Hepatocyte (in vitro differentiated cells): ENCODE measurements at regions not wholly inside any gene's neighbourhood (a gene's known extent, or its start where the extent isn't known, plus 50 kb on each side); places are given as distances from the start of the nearest gene placed in this dataset.
A peak's percentile ranks its signal among the peaks of the same experiment; 100 is the strongest.

ENCODE experiments used
- DNase-seq: peaks from one replicate; pipeline ENCODE4 v3.0.0-alpha.2; 2016; ENCODE audit warnings: low spot score
- H2AFZ ChIP-seq: fragments of 200-600 bp; sonication (generic); 2 replicates; pipeline ENCODE4 v1.6.0; 2016; ENCODE audit warnings: antibody characterized with exemption, mild to moderate bottlenecking
- H3K27ac ChIP-seq: fragments of 200-600 bp; sonication (generic); 2 replicates; pipeline ENCODE4 v1.5.1; 2016; ENCODE audit warnings: mild to moderate bottlenecking
- H3K27me3 ChIP-seq: fragments of 200-600 bp; sonication (generic); 2 replicates; pipeline ENCODE4 v1.6.1; 2016
- H3K36me3 ChIP-seq: fragments of 200-600 bp; sonication (generic); replicated peaks from 2 replicates; pipeline ENCODE4 v1.5.1; 2016; ENCODE audit warnings: low read depth; ENCODE audit not compliant: insufficient read depth
- H3K4me1 ChIP-seq: fragments of 200-600 bp; sonication (generic); 2 replicates; pipeline ENCODE4 v1.5.1; 2016; ENCODE audit warnings: mild to moderate bottlenecking, moderate library complexity; ENCODE audit not compliant: insufficient read depth
- H3K4me2 ChIP-seq: fragments of 200-600 bp; sonication (generic); 2 replicates; pipeline ENCODE4 v1.6.0; 2016
- H3K4me3 ChIP-seq: fragments of 200-600 bp; sonication (generic); 2 replicates; pipeline ENCODE4 v1.5.1; 2016; ENCODE audit warnings: mild to moderate bottlenecking
- H3K79me2 ChIP-seq: fragments of 200-600 bp; sonication (generic); 2 replicates; pipeline ENCODE4 v1.6.0; 2017; ENCODE audit warnings: mild to moderate bottlenecking
- H3K9me2 ChIP-seq: fragments of 200-600 bp; sonication (generic); replicated peaks from 2 replicates; pipeline ENCODE4 v1.6.0; 2017; ENCODE audit warnings: mild to moderate bottlenecking; ENCODE audit not compliant: insufficient read depth
- H3K9me3 ChIP-seq: fragments of 200-600 bp; sonication (generic); 2 replicates; pipeline ENCODE4 v1.5.1; 2016; ENCODE audit warnings: low read depth, mild to moderate bottlenecking
- H4K20me1 ChIP-seq: fragments of 200-600 bp; sonication (generic); 2 replicates; pipeline ENCODE4 v1.6.0; 2016; ENCODE audit warnings: mild to moderate bottlenecking; ENCODE audit not compliant: insufficient read depth, poor library complexity, severe bottlenecking
- CTCF ChIP-seq: fragments of 200-600 bp; sonication (generic); IDR thresholded peaks from 2 replicates; pipeline ENCODE4 v1.5.1; 2016; ENCODE audit warnings: antibody characterized with exemption, mild to moderate bottlenecking; ENCODE audit not compliant: poor library complexity
- EZH2 ChIP-seq: fragments of 200-600 bp; sonication (generic); IDR thresholded peaks from 2 replicates; pipeline ENCODE4 v1.6.1; 2016; ENCODE audit warnings: antibody characterized with exemption, mild to moderate bottlenecking, borderline replicate concordance
- EZH2phosphoT487 ChIP-seq: fragments of 200-600 bp; sonication (generic); IDR thresholded peaks from one replicate; pipeline ENCODE4 v1.6.1; 2018; ENCODE audit warnings: antibody characterized with exemption, mild to moderate bottlenecking, low read depth, moderate library complexity; ENCODE audit not compliant: unreplicated experiment, severe bottlenecking
- WGBS: methylation state at CpG from one replicate; pipeline ENCODE4 v1.1.6; 2016; ENCODE audit warnings: low lambda C conversion rate; ENCODE audit errors: missing lambda C conversion rate; 5-methylcytosine and 5-hydroxymethylcytosine counted together

- Histone ChIP-seq H3K9me3 (no peaks in the 10 kb centered on the region), H3K27ac (no peak overlapping the region), H3K79me2 (no peaks in the 10 kb centered on the region), H3K27me3 (no peaks in the 10 kb centered on the region), H2AFZ (no peak overlapping the region), H3K36me3 (no peaks in the 10 kb centered on the region), H3K9me2 (no peaks in the 10 kb centered on the region), H4K20me1 (no peaks in the 10 kb centered on the region), H3K4me3 (no peak overlapping the region), H3K4me1 (peaks cover 20% of the 10 kb centered on the region), H3K4me2 (no peak overlapping the region)
- TF ChIP-seq CTCF (no peak), EZH2 (no peak), EZH2phosphoT487 (no peak)
- WGBS = 87% methylated on average over 9 of the region's 9 CpGs
- DNase-seq = no peak
These were observed 67.3 kb upstream of the PRR5 start for GRCh38 chr22:44634426-44635321.

GRCh38 chr22:44633647-44634046, 68.4 kb upstream of the PRR5 start:
- TF ChIP-seq EZH2 (no peak), EZH2phosphoT487 (no peak), CTCF (no peak)
- Histone ChIP-seq H3K9me2 (no peaks in the 10 kb centered on the region), H3K27me3 (no peaks in the 10 kb centered on the region), H3K9me3 (no peaks in the 10 kb centered on the region), H4K20me1 (no peaks in the 10 kb centered on the region), H3K4me2 (no peak overlapping the region), H3K4me3 (no peak overlapping the region), H3K4me1 (peaks cover 11% of the 10 kb centered on the region), H3K36me3 (no peaks in the 10 kb centered on the region), H2AFZ (no peak overlapping the region), H3K27ac (no peak overlapping the region), H3K79me2 (no peaks in the 10 kb centered on the region)
- 85% methylated on average over 3 of the region's 4 CpGs for WGBS
- DNase-seq = no peak

GRCh38 chr22:44632541-44633396, 69.2 kb upstream of the PRR5 start:
- Histone ChIP-seq H3K36me3 (no peaks in the 10 kb centered on the region), H3K4me1 (peaks cover 7% of the 10 kb centered on the region), H3K4me3 (no peak overlapping the region), H2AFZ (no peak overlapping the region), H3K9me3 (no peaks in the 10 kb centered on the region), H3K9me2 (no peaks in the 10 kb centered on the region), H3K4me2 (no peak overlapping the region), H3K27ac (peak overlapping the region; percentile 50), H4K20me1 (no peaks in the 10 kb centered on the region), H3K79me2 (no peaks in the 10 kb centered on the region), H3K27me3 (no peaks in the 10 kb centered on the region)
- no peak for DNase-seq
- 63% methylated on average over 7 of the region's 7 CpGs for WGBS
- no peak for TF ChIP-seq CTCF
- no peak for TF ChIP-seq EZH2phosphoT487
- TF ChIP-seq EZH2 = no peak
